IMR-90 (cell line): ENCODE measurements at regions not wholly inside any gene's neighbourhood (a gene's known extent, or its start where the extent isn't known, plus 50 kb on each side); places are given as distances from the start of the nearest gene placed in this dataset.

Experiments
- ATAC-seq: fragments of 200-7000 bp; cut with Tn5 transposase; 2 replicates; pipeline ENCODE4 v1.9.1; 2020; ENCODE audit warnings: low read depth, mild to moderate bottlenecking, moderate library complexity
- BruUV-seq: library from RNA; stranded (reverse); fragments of 400-500 nt; replicated peaks from 2 replicates; lab custom pipeline; 2021; lab: Mats Ljungman, UMichigan
- CTCF ChIA-PET: fragments of 300-600 bp; formaldehyde crosslinking; extraction: SDS; loops from one replicate; lab custom pipeline; 2021; ENCODE audit warnings: antibody characterized with exemption; lab: Yijun Ruan, JAX
- POLR2A ChIA-PET: fragments of 300-600 bp; sonication (Branson Sonifier 250); formaldehyde crosslinking; loops from one replicate; lab custom pipeline; 2022; ENCODE audit warnings: antibody characterized with exemption; ENCODE audit not compliant: unreplicated experiment; lab: Charles Lee
- DNase-seq: peaks from one replicate; pipeline ENCODE4 v3.0.0; 2013
- H2AFZ ChIP-seq: replicated peaks from 2 replicates; pipeline ENCODE3; 2013; ENCODE audit warnings: low read length, mild to moderate bottlenecking; ENCODE audit not compliant: poor library complexity
- H2AK5ac ChIP-seq: 2 replicates; pipeline ENCODE4 v1.6.1; 2013; ENCODE audit warnings: low read depth, low read length, inconsistent platforms
- H2AK9ac ChIP-seq: replicated peaks from 2 replicates; pipeline ENCODE3; 2013; ENCODE audit warnings: mild to moderate bottlenecking, low read depth, low read length, moderate library complexity; ENCODE audit not compliant: poor library complexity
- H2BK120ac ChIP-seq: 2 replicates; pipeline ENCODE4 v1.6.1; 2013; ENCODE audit warnings: low read depth, low read length, inconsistent platforms
- H2BK15ac ChIP-seq: 3 replicates; pipeline ENCODE4 v1.6.1; 2013; ENCODE audit warnings: low read depth, low read length, inconsistent platforms
- H2BK20ac ChIP-seq: 2 replicates; pipeline ENCODE4 v1.6.1; 2013; ENCODE audit warnings: low read depth, mild to moderate bottlenecking, inconsistent platforms, low read length, moderate library complexity
- H2BK5ac ChIP-seq: 2 replicates; pipeline ENCODE4 v1.6.1; 2013; ENCODE audit warnings: mild to moderate bottlenecking, low read depth, low read length, inconsistent platforms; ENCODE audit not compliant: poor library complexity, severe bottlenecking
- H3K14ac ChIP-seq: replicated peaks from 2 replicates; pipeline ENCODE4 v1.6.1; 2013; ENCODE audit warnings: low read depth, low read length, inconsistent platforms
- H3K18ac ChIP-seq: 2 replicates; pipeline ENCODE4 v1.6.1; 2013; ENCODE audit warnings: low read depth, low read length, control low read depth
- H3K23ac ChIP-seq: 2 replicates; pipeline ENCODE4 v1.6.1; 2013; ENCODE audit warnings: low read depth, low read length, inconsistent platforms
- H3K27ac ChIP-seq: 2 replicates; pipeline ENCODE4 v1.5.1; 2013; ENCODE audit warnings: mild to moderate bottlenecking, control low read depth, low read length; ENCODE audit not compliant: insufficient read depth
- H3K27me3 ChIP-seq: 2 replicates; pipeline ENCODE4 v1.6.1; 2013; ENCODE audit warnings: low read length; ENCODE audit not compliant: control insufficient read depth, insufficient read depth
- H3K36me3 ChIP-seq: 2 replicates; pipeline ENCODE4 v1.6.1; 2013; ENCODE audit warnings: low read length, mixed read lengths; ENCODE audit not compliant: control insufficient read depth, insufficient read depth
- H3K4ac ChIP-seq: 2 replicates; pipeline ENCODE4 v1.6.1; 2013; ENCODE audit warnings: low read depth, low read length, inconsistent platforms
- H3K4me1 ChIP-seq: 2 replicates; pipeline ENCODE4 v1.6.1; 2013; ENCODE audit warnings: low read length, mixed read lengths; ENCODE audit not compliant: control insufficient read depth, insufficient read depth
- H3K4me2 ChIP-seq: 2 replicates; pipeline ENCODE4 v1.6.1; 2013; ENCODE audit warnings: low read depth, mild to moderate bottlenecking, control low read depth, low read length, moderate library complexity
- H3K4me3 ChIP-seq: 2 replicates; pipeline ENCODE4 v1.5.1; 2013; ENCODE audit warnings: low read depth, mild to moderate bottlenecking, control low read depth, low read length, moderate library complexity; ENCODE audit not compliant: insufficient read depth
- H3K56ac ChIP-seq: 2 replicates; pipeline ENCODE4 v1.6.1; 2013; ENCODE audit warnings: low read length, inconsistent platforms; ENCODE audit not compliant: insufficient read depth; ENCODE audit errors: extremely low read depth
- H3K79me1 ChIP-seq, 2 experiments: 2 replicates each; pipeline ENCODE4 v1.6.1; 2013; ENCODE audit warnings: low read length in 2 of 2, inconsistent platforms in 1 of 2, low read depth in 1 of 2
- H3K9ac ChIP-seq: 2 replicates; pipeline ENCODE4 v1.6.1; 2013; ENCODE audit warnings: low read depth, low read length, control low read depth
- H3K9me1 ChIP-seq: 2 replicates; pipeline ENCODE4 v1.6.1; 2013; ENCODE audit warnings: low read length, inconsistent platforms; ENCODE audit not compliant: insufficient read depth
- H3K9me3 ChIP-seq: 2 replicates; pipeline ENCODE4 v1.6.1; 2013; ENCODE audit warnings: low read length; ENCODE audit not compliant: control insufficient read depth, insufficient read depth
- H4K20me1 ChIP-seq: 2 replicates; pipeline ENCODE4 v1.6.1; 2013; ENCODE audit warnings: low read length, inconsistent platforms; ENCODE audit not compliant: insufficient read depth
- H4K5ac ChIP-seq: 2 replicates; pipeline ENCODE4 v1.6.1; 2013; ENCODE audit warnings: mild to moderate bottlenecking, low read depth, low read length, control low read depth
- H4K8ac ChIP-seq, 2 experiments: 2 replicates each; pipeline ENCODE4 v1.6.1; 2013; ENCODE audit warnings: low read depth in 2 of 2, low read length in 2 of 2, control low read depth in 1 of 2, inconsistent platforms in 1 of 2
- H4K91ac ChIP-seq: 2 replicates; pipeline ENCODE4 v1.6.1; 2013; ENCODE audit warnings: low read depth, low read length, inconsistent platforms; ENCODE audit not compliant: insufficient read depth
- BHLHE40 ChIP-seq: fragments of 150-350 bp; IDR thresholded peaks from 2 replicates; pipeline ENCODE4 v1.6.1; 2016; ENCODE audit warnings: mild to moderate bottlenecking, low read depth, low read length
- CHD1 ChIP-seq: IDR thresholded peaks from 2 replicates; pipeline ENCODE4 v1.6.1; 2012; ENCODE audit warnings: low read depth, low read length, improper control_type of control experiment
- FOS ChIP-seq: fragments of 150-350 bp; IDR thresholded peaks from 2 replicates; pipeline ENCODE4 v1.6.1; 2016; ENCODE audit warnings: low read depth, low read length
- MXI1 ChIP-seq: IDR thresholded peaks from 2 replicates; pipeline ENCODE4 v1.6.1; 2012; ENCODE audit warnings: low read depth, mild to moderate bottlenecking, low read length, moderate library complexity, borderline replicate concordance
- RCOR1 ChIP-seq: IDR thresholded peaks from 2 replicates; pipeline ENCODE4 v1.6.1; 2012; ENCODE audit warnings: mild to moderate bottlenecking, low read length, improper control_type of control experiment; ENCODE audit not compliant: insufficient replicate concordance
- RFX5 ChIP-seq: IDR thresholded peaks from 2 replicates; pipeline ENCODE4 v1.8.0; 2012; ENCODE audit warnings: low read depth, mild to moderate bottlenecking, low read length, moderate library complexity
- SMC3 ChIP-seq: fragments of 150-350 bp; IDR thresholded peaks from 2 replicates; pipeline ENCODE4 v1.6.1; 2016; ENCODE audit warnings: low read depth, mild to moderate bottlenecking, antibody characterized with exemption, low read length, moderate library complexity
- USF2 ChIP-seq: fragments of 150-350 bp; IDR thresholded peaks from 2 replicates; pipeline ENCODE4 v1.6.1; 2017; ENCODE audit warnings: mild to moderate bottlenecking, antibody characterized with exemption, low read length, low read depth
- WGBS, 2 experiments: methylation state at CpG; one replicate each; pipeline versions ENCODE4 v1.1.5 to v1.1.7; 2013; ENCODE audit warnings: missing lambda C conversion rate in 2 of 2; ENCODE audit not compliant: insufficient read length in 1 of 2; ENCODE audit errors: extremely low coverage in 2 of 2; 5-methylcytosine and 5-hydroxymethylcytosine counted together
- dilution Hi-C: fragments of 300-500 bp; cut with HindIII; formaldehyde crosslinking; loops from one replicate; pipeline ENCODE4 v1.14.3; 2018; ENCODE audit warnings: low sequenced_read_pairs; ENCODE audit not compliant: unreplicated experiment
- in situ Hi-C: fragments of 300-500 bp; cut with MboI; formaldehyde crosslinking; loops from 3 replicates; pipeline ENCODE4 v1.14.3; 2019; ENCODE audit warnings: low sequenced_read_pairs, inconsistent platforms, mixed read lengths
- intact Hi-C: fragments of 100-400 bp; cut with micrococcal nuclease; formaldehyde crosslinking; loops from 2 replicates; pipeline ENCODE4 v1.10.0; 2022

DNA sequence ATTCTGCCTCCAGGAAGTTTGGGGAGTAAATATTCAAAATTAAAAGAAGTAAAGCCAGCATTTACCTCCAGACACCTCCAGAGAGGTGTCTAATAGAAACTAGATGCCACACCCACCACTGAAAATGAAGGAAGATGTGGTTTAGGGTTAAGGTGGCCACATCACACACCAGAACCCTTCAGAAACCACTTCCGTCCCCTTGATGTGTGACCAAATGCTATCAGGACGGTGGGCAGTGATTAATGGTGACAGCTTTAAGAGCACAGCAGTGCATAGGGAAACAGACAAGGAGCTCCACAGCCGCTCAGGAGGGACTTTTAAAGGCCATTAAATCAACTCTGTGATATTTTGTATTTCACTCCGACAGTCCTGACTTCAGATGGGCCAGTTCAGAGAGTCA, 295.2 kb downstream of the BRINP1 start:
- in situ Hi-C loops = no loop called here
- POLR2A ChIA-PET = no interaction called here
- H2BK5ac ChIP-seq = no peak overlapping the region
- H2BK15ac ChIP-seq = no peak overlapping the region
- H3K4me3 ChIP-seq = no peak overlapping the region
- no peak overlapping the region for H2BK120ac ChIP-seq
- ATAC-seq = no peak
- H3K27ac ChIP-seq = no peak overlapping the region
- dilution Hi-C loops = no loop called here
- no peak overlapping the region for H3K4ac ChIP-seq
- H3K4me1 ChIP-seq = no peaks in the 10 kb centered on the region
- no peak overlapping the region for H3K56ac ChIP-seq
- no peak overlapping the region for H2AK9ac ChIP-seq
- H4K20me1 ChIP-seq = no peaks in the 10 kb centered on the region
- H4K5ac ChIP-seq = no peak overlapping the region
- no peak overlapping the region for H3K14ac ChIP-seq
- no peaks in the 10 kb centered on the region for H3K27me3 ChIP-seq
- BruUV-seq = no TSS peak
- H2AK5ac ChIP-seq = no peak overlapping the region
- H3K79me1 ChIP-seq = no peaks in the 10 kb centered on the region
- H2AFZ ChIP-seq = no peak overlapping the region
- H2BK20ac ChIP-seq = no peak overlapping the region
- no peaks in the 10 kb centered on the region for H3K36me3 ChIP-seq
- CTCF ChIA-PET = no interaction called here
- H4K91ac ChIP-seq = no peak overlapping the region
- TF ChIP-seq CHD1 (no peak), USF2 (no peak), RCOR1 (no peak), BHLHE40 (no peak), RFX5 (no peak), SMC3 (no peak), FOS (no peak), MXI1 (no peak)
- no peak overlapping the region for H3K4me2 ChIP-seq
- no peak overlapping the region for H3K23ac ChIP-seq
- intact Hi-C loops = no loop called here
- no peak overlapping the region for H4K8ac ChIP-seq
- H3K9ac ChIP-seq = no peak overlapping the region
- no peaks in the 10 kb centered on the region for H3K9me1 ChIP-seq
- no CpG with 5 or more reads among the region's 4 CpGs for WGBS, 2 experiments
- H3K9me3 ChIP-seq = peaks cover 12% of the 10 kb centered on the region
- no peak for DNase-seq
- no peak overlapping the region for H3K18ac ChIP-seq
